Endothelial cell of umbilical vein (primary cell): ENCODE measurements at regions not wholly inside any gene's neighbourhood (a gene's known extent, or its start where the extent isn't known, plus 50 kb on each side); places are given as distances from the start of the nearest gene placed in this dataset.

Experiments
- BruUV-seq: library from RNA; stranded (reverse); fragments of 400-500 nt; replicated peaks from 2 replicates; lab custom pipeline; 2021; lab: Mats Ljungman, UMichigan
- CTCF ChIA-PET: fragments of 300-600, 350-600 bp; sonication (Branson Sonifier 250); formaldehyde crosslinking; loops from one replicate; lab custom pipeline; 2021; ENCODE audit warnings: antibody characterized with exemption, inconsistent platforms; lab: Charles Lee
- POLR2A ChIA-PET: fragments of 300-600, 350-600 bp; sonication (Branson Sonifier 250); formaldehyde crosslinking; loops from one replicate; lab custom pipeline; 2021; ENCODE audit warnings: antibody characterized with exemption, inconsistent platforms; lab: Charles Lee
- DNase-seq: peaks from one replicate; pipeline ENCODE4 v3.0.0-alpha.2; 2011; ENCODE audit warnings: low read depth, low spot score
- FAIRE-seq: peaks from 2 replicates; lab custom pipeline; 2011; peaks lifted over from hg19 to GRCh38; lab: Jason Lieb, UNC
- H2AFZ ChIP-seq: 2 replicates; pipeline ENCODE4 v1.6.0; 2012; ENCODE audit warnings: low read depth, low read length, control low read depth, inconsistent platforms
- H3K27ac ChIP-seq: 2 replicates; pipeline ENCODE4 v1.5.1; 2011; ENCODE audit warnings: low read depth, mild to moderate bottlenecking, control low read depth, low read length, moderate library complexity; ENCODE audit not compliant: insufficient read depth
- H3K27me3 ChIP-seq, 2 experiments: 2 replicates each; pipeline versions ENCODE4 v1.6.0 to v1.6.1; 2011; ENCODE audit warnings: low read length in 2 of 2, mixed read lengths in 1 of 2; ENCODE audit not compliant: control insufficient read depth in 2 of 2, insufficient read depth in 2 of 2
- H3K36me3 ChIP-seq, 2 experiments: 2 replicates in 1 of 2; 3 replicates in 1 of 2; pipeline ENCODE4 v1.5.1; 2011; ENCODE audit warnings: low read length in 2 of 2, mild to moderate bottlenecking in 1 of 2, moderate library complexity in 1 of 2; ENCODE audit not compliant: control insufficient read depth in 2 of 2, insufficient read depth in 2 of 2; ENCODE audit errors: extremely low read depth in 1 of 2
- H3K4me1 ChIP-seq: 3 replicates; pipeline ENCODE4 v1.5.1; 2011; ENCODE audit warnings: mild to moderate bottlenecking, low read length; ENCODE audit not compliant: control insufficient read depth, insufficient read depth; ENCODE audit errors: extremely low read depth
- H3K4me2 ChIP-seq: 2 replicates; pipeline ENCODE4 v1.6.1; 2011; ENCODE audit warnings: low read length, control low read depth, mixed read lengths; ENCODE audit not compliant: insufficient read depth
- H3K4me3 ChIP-seq, 3 experiments: fragments of 200-600 bp in 1 of 3; sonication (generic), shearing (Covaris generic) in 1 of 3; replicated peaks in 1 of 3; 2 replicates each; pipeline ENCODE4 v1.5.1; 2011 to 2016; ENCODE audit warnings: control low read depth in 3 of 3, low read length in 3 of 3, mild to moderate bottlenecking in 2 of 3, inconsistent platforms in 1 of 3, low read depth in 1 of 3, moderate library complexity in 1 of 3; ENCODE audit not compliant: insufficient read depth in 1 of 3
- H3K79me2 ChIP-seq: 2 replicates; pipeline ENCODE4 v1.6.0; 2012; ENCODE audit warnings: low read length, inconsistent platforms; ENCODE audit not compliant: control insufficient read depth, insufficient read depth
- H3K9ac ChIP-seq: replicated peaks from 2 replicates; pipeline ENCODE3; 2011; ENCODE audit warnings: low read length, control low read depth; ENCODE audit not compliant: insufficient read depth; ENCODE audit errors: extremely low read depth
- H3K9me1 ChIP-seq: replicated peaks from 3 replicates; pipeline ENCODE4 v1.6.0; 2011; ENCODE audit warnings: mild to moderate bottlenecking, low read length; ENCODE audit not compliant: control insufficient read depth, insufficient read depth; ENCODE audit errors: extremely low read depth
- H3K9me3 ChIP-seq: replicated peaks from 2 replicates; pipeline ENCODE4 v1.5.1; 2012; ENCODE audit warnings: low read length, inconsistent platforms; ENCODE audit not compliant: control insufficient read depth, insufficient read depth
- H4K20me1 ChIP-seq: replicated peaks from 2 replicates; pipeline ENCODE3; 2011; ENCODE audit warnings: mild to moderate bottlenecking, low read length; ENCODE audit not compliant: control insufficient read depth, insufficient read depth; ENCODE audit errors: extremely low read depth
- EZH2 ChIP-seq: IDR thresholded peaks from 2 replicates; pipeline ENCODE4 v1.6.1; 2012; ENCODE audit warnings: borderline replicate concordance, low read depth, mild to moderate bottlenecking, moderate library complexity, low read length, inconsistent platforms; ENCODE audit not compliant: severe bottlenecking
- FOS ChIP-seq: IDR thresholded peaks from 2 replicates; pipeline ENCODE4 v1.6.1; 2011; ENCODE audit warnings: mild to moderate bottlenecking, low read length, moderate library complexity, borderline replicate concordance; ENCODE audit not compliant: insufficient read depth
- GATA2 ChIP-seq: IDR thresholded peaks from 2 replicates; pipeline ENCODE4 v1.7.0; 2011; ENCODE audit warnings: low read depth, mild to moderate bottlenecking, moderate library complexity, mixed read lengths, low read length; ENCODE audit not compliant: insufficient read length, insufficient read depth
- JUN ChIP-seq: IDR thresholded peaks from 2 replicates; pipeline ENCODE4 v1.6.1; 2011; ENCODE audit warnings: borderline replicate concordance, low read depth; ENCODE audit not compliant: insufficient read length, insufficient read depth
- MYC ChIP-seq: IDR thresholded peaks from one replicate; pipeline ENCODE4 v1.6.1; 2011; ENCODE audit warnings: mild to moderate bottlenecking, low read depth, low read length
- POLR2A ChIP-seq: IDR thresholded peaks from 2 replicates; pipeline ENCODE4 v1.6.1; 2012; ENCODE audit warnings: low read depth, mild to moderate bottlenecking, control low read depth, low read length
- POLR2AphosphoS5 ChIP-seq: IDR thresholded peaks from 2 replicates; pipeline ENCODE4 v1.6.1; 2012; ENCODE audit warnings: low read depth, mild to moderate bottlenecking, control low read depth, low read length, moderate library complexity; ENCODE audit not compliant: insufficient read depth
- dilution Hi-C: fragments of 300-500 bp; cut with MboI; formaldehyde crosslinking; loops from one replicate; pipeline ENCODE4 v1.15.0; 2019; ENCODE audit warnings: low sequenced_read_pairs; ENCODE audit not compliant: extremely low pct_ligation_motif_present
- intact Hi-C: fragments of 100-400 bp; cut with micrococcal nuclease; formaldehyde crosslinking; loops from one replicate; pipeline ENCODE4 v1.10.0; 2022
- TF ChIP-seq, protein P1 (sequence below): IDR thresholded peaks from 2 replicates; pipeline ENCODE4 v1.6.1; 2011; ENCODE audit not compliant: insufficient read depth, insufficient read length
- TF ChIP-seq, protein P2 (sequence below), 2 donors: IDR thresholded peaks; 1 replicate in 1 of 2; 2 replicates in 1 of 2; pipeline ENCODE4 v1.5.1; 2011; ENCODE audit warnings: low read length in 2 of 2, mild to moderate bottlenecking in 2 of 2, moderate library complexity in 2 of 2, control low read depth in 1 of 2, inconsistent platforms in 1 of 2, low read depth in 1 of 2; ENCODE audit not compliant: insufficient read depth in 1 of 2; ENCODE audit errors: extremely low read depth in 1 of 2

DNA sequence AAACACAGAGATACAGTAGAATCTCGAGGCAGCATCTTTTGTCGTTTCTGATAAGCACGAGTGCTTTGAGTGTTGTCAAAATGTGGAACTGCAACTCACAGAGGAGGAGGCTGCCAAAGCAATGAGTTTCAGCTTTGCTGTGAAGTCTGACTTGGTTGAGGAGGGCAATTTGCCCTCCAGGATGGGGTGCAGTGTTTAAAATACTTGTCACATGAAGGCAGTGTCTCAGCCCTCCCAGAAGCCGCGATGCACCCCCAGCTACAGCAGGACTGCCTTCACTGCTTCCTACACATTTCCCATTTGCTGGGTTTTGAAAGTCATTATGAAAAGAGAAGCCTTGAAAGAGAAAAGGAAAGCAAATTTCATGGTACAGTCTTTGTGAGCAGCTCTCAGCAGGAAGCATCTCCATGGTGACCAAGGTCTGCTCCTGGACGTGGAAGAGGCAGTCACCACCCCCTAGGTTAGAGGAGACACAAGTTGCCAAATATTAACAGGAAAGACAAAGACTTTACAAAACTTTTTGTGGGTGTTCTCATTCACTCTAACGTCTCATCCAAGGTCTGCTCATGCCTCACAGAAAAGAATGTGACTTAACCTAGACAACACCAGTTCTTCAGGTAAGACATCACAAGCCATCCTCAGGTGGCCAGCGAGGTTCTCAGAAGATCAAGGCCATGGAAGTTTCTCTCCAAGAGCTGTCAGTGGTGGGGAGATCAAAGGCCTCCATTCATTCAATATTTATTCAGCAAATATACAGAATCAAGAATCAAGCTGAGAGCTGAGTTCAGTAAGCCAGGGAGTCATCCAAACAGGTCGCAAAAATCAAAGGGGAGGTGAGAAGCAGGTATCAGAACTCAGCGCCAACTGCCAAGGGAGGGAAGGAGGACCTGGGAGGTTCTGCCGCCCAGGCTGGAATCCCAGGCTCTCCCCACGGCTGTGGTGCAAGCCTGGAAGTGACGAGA, 476.0 kb downstream of the EIPR1 start:
- dilution Hi-C loops (no loop called here), intact Hi-C loops (no loop called here)
- H3K9me1 ChIP-seq: no peaks in the 10 kb centered on the region
- no peak overlapping the region for H3K4me2 ChIP-seq
- H3K4me1 ChIP-seq: no peaks in the 10 kb centered on the region
- no peak overlapping the region for H3K4me3 ChIP-seq
- TF ChIP-seq MYC (no peak), EZH2 (no peak), GATA2 (no peak), FOS (no peak), POLR2AphosphoS5 (no peak), JUN (no peak), POLR2A (no peak)
- TF ChIP-seq, protein P1, sequence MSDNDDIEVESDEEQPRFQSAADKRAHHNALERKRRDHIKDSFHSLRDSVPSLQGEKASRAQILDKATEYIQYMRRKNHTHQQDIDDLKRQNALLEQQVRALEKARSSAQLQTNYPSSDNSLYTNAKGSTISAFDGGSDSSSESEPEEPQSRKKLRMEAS: no peak
- TF ChIP-seq, protein P2, sequence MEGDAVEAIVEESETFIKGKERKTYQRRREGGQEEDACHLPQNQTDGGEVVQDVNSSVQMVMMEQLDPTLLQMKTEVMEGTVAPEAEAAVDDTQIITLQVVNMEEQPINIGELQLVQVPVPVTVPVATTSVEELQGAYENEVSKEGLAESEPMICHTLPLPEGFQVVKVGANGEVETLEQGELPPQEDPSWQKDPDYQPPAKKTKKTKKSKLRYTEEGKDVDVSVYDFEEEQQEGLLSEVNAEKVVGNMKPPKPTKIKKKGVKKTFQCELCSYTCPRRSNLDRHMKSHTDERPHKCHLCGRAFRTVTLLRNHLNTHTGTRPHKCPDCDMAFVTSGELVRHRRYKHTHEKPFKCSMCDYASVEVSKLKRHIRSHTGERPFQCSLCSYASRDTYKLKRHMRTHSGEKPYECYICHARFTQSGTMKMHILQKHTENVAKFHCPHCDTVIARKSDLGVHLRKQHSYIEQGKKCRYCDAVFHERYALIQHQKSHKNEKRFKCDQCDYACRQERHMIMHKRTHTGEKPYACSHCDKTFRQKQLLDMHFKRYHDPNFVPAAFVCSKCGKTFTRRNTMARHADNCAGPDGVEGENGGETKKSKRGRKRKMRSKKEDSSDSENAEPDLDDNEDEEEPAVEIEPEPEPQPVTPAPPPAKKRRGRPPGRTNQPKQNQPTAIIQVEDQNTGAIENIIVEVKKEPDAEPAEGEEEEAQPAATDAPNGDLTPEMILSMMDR (IDR thresholded peaks at IDR 0.05; ENCODE audit: extremely low read depth in 1 of 2, insufficient read depth in 1 of 2, low read depth in 1 of 2, low read length in 2 of 2): no peak
- H3K27ac ChIP-seq: no peak overlapping the region
- POLR2A ChIA-PET: no interaction called here
- no peak for DNase-seq
- H3K9ac ChIP-seq: no peak overlapping the region
- CTCF ChIA-PET: no interaction called here
- H3K9me3 ChIP-seq: peaks cover 2% of the 10 kb centered on the region
- FAIRE-seq: no peak
- H4K20me1 ChIP-seq: no peaks in the 10 kb centered on the region
- H2AFZ ChIP-seq: no peak overlapping the region
- H3K79me2 ChIP-seq: no peaks in the 10 kb centered on the region
- no peaks in the 10 kb centered on the region for H3K36me3 ChIP-seq
- BruUV-seq: no TSS peak
- H3K27me3 ChIP-seq: no peaks in the 10 kb centered on the region
